ENCODE measurements at regions not wholly inside any gene's neighbourhood (a gene's known extent, or its start where the extent isn't known, plus 50 kb on each side); places are given as distances from the start of the nearest gene placed in this dataset.
"Not testable (repeated sequence)": the region's sequence is repeated elsewhere in the genome, so short reads cannot be mapped to it uniquely, and the experiment has no call there.

- H3K36me3 ChIP-seq (ENCODE audit: control insufficient read depth, insufficient read depth, low read length) = no peaks in the 10 kb centered on the region
- no peak overlapping the region for H3K27ac ChIP-seq (ENCODE audit: low read depth, low read length, severe bottlenecking)
- peaks cover 18% of the 10 kb centered on the region for H3K4me1 ChIP-seq (ENCODE audit: control insufficient read depth, insufficient read depth, low read length, poor library complexity, severe bottlenecking)
- WGBS, 2 experiments (ENCODE audit: insufficient coverage in 2 of 2) = 93 to 95% methylated on average over 4 to 7 of the region's 7 CpGs
- H3K4me3 ChIP-seq (ENCODE audit: extremely low read depth, insufficient read depth, low read length, poor library complexity, severe bottlenecking) = no peak overlapping the region
- H3K9me3 ChIP-seq (ENCODE audit: control insufficient read depth, low read length) = peaks cover 16% of the 10 kb centered on the region
Measured at GRCh38 chr10:29827512-29827911, 192.7 kb upstream of the SVIL start.

DNA sequence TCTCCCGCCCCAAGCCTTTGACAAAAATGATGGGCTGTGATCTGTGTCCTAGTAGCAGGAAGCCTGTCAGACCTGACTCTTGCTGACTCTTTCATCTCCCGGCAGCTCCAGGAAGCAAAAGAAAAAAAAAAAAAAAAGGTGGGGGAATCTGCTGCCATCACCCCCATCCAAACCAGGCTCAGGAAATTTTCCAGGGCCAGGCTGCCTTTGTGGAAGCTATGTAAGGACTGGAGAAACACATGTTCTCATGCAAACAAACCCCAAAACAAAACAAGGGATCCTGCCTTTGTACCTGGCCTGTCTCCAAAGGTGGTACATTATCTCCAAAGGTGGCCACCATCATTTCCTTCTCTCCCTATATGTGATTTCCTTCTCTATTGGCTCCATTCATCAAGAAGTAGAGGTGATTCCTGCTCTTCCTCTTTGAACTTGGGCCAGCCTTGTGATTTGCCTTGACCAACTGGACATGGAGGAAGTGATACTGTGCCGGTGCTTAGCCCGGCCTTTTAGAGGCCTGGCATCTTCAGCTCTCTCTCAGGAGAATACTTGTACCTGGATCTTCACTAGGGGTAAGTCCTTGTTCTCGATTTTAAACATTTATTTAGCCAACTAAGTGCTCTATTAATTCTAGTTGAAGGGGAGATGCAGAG is 192.2 kb upstream of the SVIL start:
- peaks cover 18% of the 10 kb centered on the region for H3K4me1 ChIP-seq (ENCODE audit: control insufficient read depth, insufficient read depth, low read length, poor library complexity, severe bottlenecking)
- H3K4me3 ChIP-seq (ENCODE audit: extremely low read depth, insufficient read depth, low read length, poor library complexity, severe bottlenecking) = no peak overlapping the region
- peaks cover 16% of the 10 kb centered on the region for H3K9me3 ChIP-seq (ENCODE audit: control insufficient read depth, low read length)
- no peaks in the 10 kb centered on the region for H3K36me3 ChIP-seq (ENCODE audit: control insufficient read depth, insufficient read depth, low read length)
- 92 to 100% methylated on average over 2 of the region's 5 CpGs for WGBS, 2 experiments (ENCODE audit: insufficient coverage in 2 of 2)
- no peak overlapping the region for H3K27ac ChIP-seq (ENCODE audit: low read depth, low read length, severe bottlenecking)

- Histone ChIP-seq H3K4me3 (ENCODE audit: extremely low read depth, insufficient read depth, low read length, poor library complexity, severe bottlenecking) (no peak overlapping the region), H3K4me1 (ENCODE audit: control insufficient read depth, insufficient read depth, low read length, poor library complexity, severe bottlenecking) (peaks cover 22% of the 10 kb centered on the region)
Measured at GRCh38 chr10:29826221-29826620, 191.4 kb upstream of the SVIL start.

DNA sequence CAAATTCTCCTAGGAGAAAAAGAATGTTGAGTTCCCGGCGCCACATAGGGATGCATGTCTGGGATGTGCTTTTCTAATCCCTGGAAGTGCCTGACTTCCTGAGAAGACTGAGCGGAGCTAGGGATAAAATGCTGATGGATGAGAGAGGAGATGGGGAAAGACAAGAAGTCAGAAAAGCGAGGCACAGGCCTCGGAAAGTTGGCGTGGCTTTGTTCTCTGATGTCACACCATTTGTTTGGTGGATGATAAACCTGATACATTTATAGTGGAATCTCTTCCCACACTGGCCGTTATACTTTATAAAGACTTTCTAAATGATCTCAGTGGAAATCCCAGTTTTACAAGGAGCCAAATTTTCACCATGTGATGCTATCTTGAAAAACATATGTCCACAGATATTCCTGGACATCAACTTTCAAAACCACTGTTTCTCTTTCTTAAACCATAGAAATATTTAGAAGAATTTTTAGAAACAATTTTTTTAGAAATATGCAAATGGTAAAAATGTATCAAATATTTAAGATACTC is 188.8 kb upstream of the SVIL start:
- Histone ChIP-seq H3K4me1 (ENCODE audit: control insufficient read depth, insufficient read depth, low read length, poor library complexity, severe bottlenecking) (peaks cover 27% of the 10 kb centered on the region), H3K9me3 (ENCODE audit: control insufficient read depth, low read length) (no peaks in the 10 kb centered on the region), H3K36me3 (ENCODE audit: control insufficient read depth, insufficient read depth, low read length) (no peaks in the 10 kb centered on the region), H3K27ac (ENCODE audit: low read depth, low read length, severe bottlenecking) (peak overlapping the region; percentile 57), H3K4me3 (ENCODE audit: extremely low read depth, insufficient read depth, low read length, poor library complexity, severe bottlenecking) (no peak overlapping the region)
- 67 to 74% methylated on average over 3 to 6 of the region's 7 CpGs for WGBS, 2 experiments (ENCODE audit: insufficient coverage in 2 of 2)

More at GRCh38 chr10:29826221-29826620, 191.4 kb upstream of the SVIL start:
- peaks cover 16% of the 10 kb centered on the region for H3K9me3 ChIP-seq (ENCODE audit: control insufficient read depth, low read length)
- H3K27ac ChIP-seq (ENCODE audit: low read depth, low read length, severe bottlenecking) = no peak overlapping the region
- 83 to 100% methylated on average over 1 to 2 of the region's 5 CpGs for WGBS, 2 experiments (ENCODE audit: insufficient coverage in 2 of 2)
- H3K36me3 ChIP-seq (ENCODE audit: control insufficient read depth, insufficient read depth, low read length) = no peaks in the 10 kb centered on the region

DNA sequence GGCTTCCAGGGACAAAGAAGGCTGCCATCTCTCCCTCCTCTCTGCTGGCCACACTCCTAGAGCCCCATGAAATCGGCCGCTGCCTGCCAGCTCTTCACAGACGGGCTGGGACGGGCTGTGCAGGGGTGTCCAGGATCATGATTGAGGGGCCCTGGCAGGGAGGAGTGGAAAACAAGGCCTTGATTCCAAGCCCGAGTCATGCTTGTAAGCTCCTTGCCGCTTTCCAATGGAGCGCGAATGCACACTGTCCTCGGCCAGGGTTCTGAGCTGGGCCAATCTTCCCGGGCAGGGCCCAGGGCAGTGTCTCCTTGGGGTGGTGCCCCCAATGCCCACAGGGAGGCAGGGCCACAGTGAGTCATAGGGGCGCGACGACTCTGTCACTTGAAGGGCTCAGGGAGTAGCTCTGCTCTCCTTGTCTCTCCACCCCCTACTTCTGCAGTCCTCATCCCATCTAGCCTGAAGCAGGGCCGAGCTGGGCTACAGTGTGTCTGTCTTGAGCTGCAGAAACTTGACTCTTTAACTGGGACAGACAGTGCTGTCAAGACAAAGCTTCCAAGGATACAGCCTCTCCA is 186.2 kb upstream of the SVIL start:
- Histone ChIP-seq H3K4me1 (ENCODE audit: control insufficient read depth, insufficient read depth, low read length, poor library complexity, severe bottlenecking) (peaks cover 20% of the 10 kb centered on the region), H3K4me3 (ENCODE audit: extremely low read depth, insufficient read depth, low read length, poor library complexity, severe bottlenecking) (no peak overlapping the region), H3K9me3 (ENCODE audit: control insufficient read depth, low read length) (no peaks in the 10 kb centered on the region), H3K27ac (ENCODE audit: low read depth, low read length, severe bottlenecking) (no peak overlapping the region), H3K36me3 (ENCODE audit: control insufficient read depth, insufficient read depth, low read length) (no peaks in the 10 kb centered on the region)
- WGBS, 2 experiments (ENCODE audit: insufficient coverage in 2 of 2) = 93 to 96% methylated on average over 11 to 12 of the region's 14 CpGs

DNA sequence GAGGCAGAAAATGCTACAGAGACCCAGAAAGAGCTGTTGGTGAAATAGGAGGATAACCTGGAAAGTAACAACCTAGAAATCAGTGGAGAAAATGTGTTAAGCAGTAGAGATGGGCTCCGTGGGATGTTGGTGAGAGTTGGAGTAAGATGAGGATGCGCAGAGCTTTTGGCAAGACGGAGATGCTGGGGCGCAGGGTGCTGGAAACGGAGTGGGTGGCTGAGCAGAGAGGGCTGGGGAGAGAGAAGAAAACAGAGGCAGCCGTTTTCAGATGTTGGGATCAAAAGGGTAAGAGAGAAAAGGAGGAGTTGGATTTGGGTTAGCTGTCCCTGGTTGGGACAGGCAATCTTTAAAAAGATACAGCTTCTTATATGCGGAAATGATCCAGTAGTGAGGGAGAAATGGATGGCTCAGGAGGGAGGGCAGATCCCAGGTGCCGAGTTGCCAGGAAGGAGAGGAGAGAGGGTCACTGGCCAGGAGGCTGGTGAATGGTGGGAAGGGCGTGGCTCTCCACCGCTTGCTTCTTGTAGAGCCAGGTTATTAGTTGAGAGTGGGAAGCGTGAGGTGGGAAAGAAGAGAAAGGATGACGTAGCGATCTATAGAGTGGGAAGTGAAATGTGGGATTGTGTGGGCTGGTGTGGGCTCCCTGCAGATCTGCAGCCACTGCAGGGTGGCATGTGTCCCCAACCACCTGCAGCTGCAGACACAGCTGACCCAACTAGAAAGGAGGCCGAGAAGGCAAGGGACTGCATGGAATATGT is 182.2 kb upstream of the SVIL start:
- WGBS, 2 experiments (ENCODE audit: insufficient coverage in 2 of 2) = 89 to 97% methylated on average over 13 of the region's 14 CpGs
- H3K36me3 ChIP-seq (ENCODE audit: control insufficient read depth, insufficient read depth, low read length) = no peaks in the 10 kb centered on the region
- no peak overlapping the region for H3K4me3 ChIP-seq (ENCODE audit: extremely low read depth, insufficient read depth, low read length, poor library complexity, severe bottlenecking)
- peaks cover 9% of the 10 kb centered on the region for H3K4me1 ChIP-seq (ENCODE audit: control insufficient read depth, insufficient read depth, low read length, poor library complexity, severe bottlenecking)
- H3K27ac ChIP-seq (ENCODE audit: low read depth, low read length, severe bottlenecking) = no peak overlapping the region
- H3K9me3 ChIP-seq (ENCODE audit: control insufficient read depth, low read length) = no peaks in the 10 kb centered on the region

GRCh38 chr10:29815572-29815971 is 180.8 kb upstream of the SVIL start:
- WGBS, 2 experiments (ENCODE audit: insufficient coverage in 2 of 2) = 86% methylated on average over 1 of the region's 2 CpGs; no CpG with 5 or more reads in 1 of the 2 experiments
- Histone ChIP-seq H3K9me3 (ENCODE audit: control insufficient read depth, low read length) (no peaks in the 10 kb centered on the region), H3K4me1 (ENCODE audit: control insufficient read depth, insufficient read depth, low read length, poor library complexity, severe bottlenecking) (no peaks in the 10 kb centered on the region), H3K4me3 (ENCODE audit: extremely low read depth, insufficient read depth, low read length, poor library complexity, severe bottlenecking) (no peak overlapping the region), H3K27ac (ENCODE audit: low read depth, low read length, severe bottlenecking) (no peak overlapping the region), H3K36me3 (ENCODE audit: control insufficient read depth, insufficient read depth, low read length) (no peaks in the 10 kb centered on the region)

- H3K27ac ChIP-seq (ENCODE audit: low read depth, low read length, severe bottlenecking) = no peak overlapping the region
- H3K4me1 ChIP-seq (ENCODE audit: control insufficient read depth, insufficient read depth, low read length, poor library complexity, severe bottlenecking) = no peaks in the 10 kb centered on the region
- WGBS, 2 experiments (ENCODE audit: insufficient coverage in 2 of 2) = 90 to 91% methylated on average over 2 to 3 of the region's 5 CpGs
Measured at GRCh38 chr10:29811751-29812427, 177.1 kb upstream of the SVIL start.

DNA sequence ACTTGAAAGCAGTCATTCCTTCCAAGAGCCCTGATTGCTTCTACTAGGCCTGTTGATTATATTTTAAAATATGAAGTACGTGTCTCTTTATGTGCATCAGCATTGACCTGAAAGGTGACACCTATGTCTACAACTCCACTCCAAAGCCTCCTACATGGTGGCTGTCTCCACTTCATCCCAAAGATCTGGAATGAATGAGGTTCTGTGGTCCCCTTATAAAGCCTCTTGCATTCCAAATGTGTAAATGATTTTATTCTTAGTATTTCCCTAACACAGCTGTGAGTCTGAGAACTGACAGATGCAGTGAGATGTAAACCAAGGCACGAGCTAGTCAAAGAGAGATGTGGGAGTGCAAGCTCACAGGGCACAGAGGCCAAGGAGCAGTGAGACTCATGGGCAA is 176.0 kb upstream of the SVIL start:
- 88 to 92% methylated on average over 1 of the region's 2 CpGs for WGBS, 2 experiments (ENCODE audit: insufficient coverage in 2 of 2)
- no peaks in the 10 kb centered on the region for H3K36me3 ChIP-seq (ENCODE audit: control insufficient read depth, insufficient read depth, low read length)

More at GRCh38 chr10:29811751-29812427, 177.1 kb upstream of the SVIL start:
- Histone ChIP-seq H3K9me3 (ENCODE audit: control insufficient read depth, low read length) (no peaks in the 10 kb centered on the region), H3K36me3 (ENCODE audit: control insufficient read depth, insufficient read depth, low read length) (no peaks in the 10 kb centered on the region), H3K4me3 (ENCODE audit: extremely low read depth, insufficient read depth, low read length, poor library complexity, severe bottlenecking) (no peak overlapping the region)

GRCh38 chr10:29810231-29810630 is 175.5 kb upstream of the SVIL start:
- H3K36me3 ChIP-seq (ENCODE audit: control insufficient read depth, insufficient read depth, low read length); H3K9me3 ChIP-seq (ENCODE audit: control insufficient read depth, low read length); H3K4me1 ChIP-seq (ENCODE audit: control insufficient read depth, insufficient read depth, low read length, poor library complexity, severe bottlenecking); H3K27ac ChIP-seq (ENCODE audit: low read depth, low read length, severe bottlenecking); H3K4me3 ChIP-seq (ENCODE audit: extremely low read depth, insufficient read depth, low read length, poor library complexity, severe bottlenecking): not testable (repeated sequence)
- 33 to 83% methylated on average over 1 to 3 of the region's 3 CpGs for WGBS, 2 experiments (ENCODE audit: insufficient coverage in 2 of 2)

More for the DNA sequence above, 176.0 kb upstream of the SVIL start:
- Histone ChIP-seq H3K27ac (ENCODE audit: low read depth, low read length, severe bottlenecking) (no peak overlapping the region), H3K4me3 (ENCODE audit: extremely low read depth, insufficient read depth, low read length, poor library complexity, severe bottlenecking) (no peak overlapping the region), H3K9me3 (ENCODE audit: control insufficient read depth, low read length) (no peaks in the 10 kb centered on the region), H3K4me1 (ENCODE audit: control insufficient read depth, insufficient read depth, low read length, poor library complexity, severe bottlenecking) (no peaks in the 10 kb centered on the region)
